SK-N-SH (cell line): ENCODE measurements at regions not wholly inside any gene's neighbourhood (a gene's known extent, or its start where the extent isn't known, plus 50 kb on each side); places are given as distances from the start of the nearest gene placed in this dataset.

Source experiments
- CTCF ChIA-PET: fragments of 300-600, 350-600 bp; formaldehyde crosslinking; extraction: SDS; loops from one replicate; lab custom pipeline; 2021; lab: Yijun Ruan, JAX
- POLR2A ChIA-PET: fragments of 350-600 bp; sonication (Branson Sonifier 250); formaldehyde crosslinking; extraction: SDS; loops from one replicate; lab custom pipeline; 2020; ENCODE audit warnings: antibody characterized with exemption, inconsistent platforms; lab: Yijun Ruan, JAX
- DNase-seq: peaks from one replicate; pipeline ENCODE4 v3.0.0; 2012
- H2AFZ ChIP-seq: fragments of 200-600 bp; sonication (generic); 2 replicates; pipeline ENCODE4 v1.8.1; 2016; ENCODE audit warnings: antibody characterized with exemption, mild to moderate bottlenecking, low read depth
- H3F3A ChIP-seq: fragments of 200-600 bp; sonication (generic); replicated peaks from 2 replicates; pipeline ENCODE3; 2016; ENCODE audit warnings: antibody characterized with exemption, mild to moderate bottlenecking; ENCODE audit not compliant: insufficient read depth
- H3K27ac ChIP-seq, 2 experiments: fragments of 200-500 bp in 1 of 2; fragments of 200-600 bp in 1 of 2; sonication (Bioruptor generic) in 1 of 2; sonication (generic), shearing (Covaris generic) in 1 of 2; 2 replicates each; pipeline versions ENCODE4 v1.5.1 to v1.6.1; 2014 to 2016; ENCODE audit warnings: low read depth in 2 of 2, inconsistent platforms in 1 of 2, low read length in 1 of 2, mild to moderate bottlenecking in 1 of 2, mixed read lengths in 1 of 2
- H3K27me3 ChIP-seq: fragments of 200-600 bp; sonication (generic), shearing (Covaris generic); 2 replicates; pipeline ENCODE4 v1.6.1; 2016; ENCODE audit warnings: mixed run types; ENCODE audit not compliant: insufficient read depth
- H3K36me3 ChIP-seq, 2 experiments: fragments of 200-500 bp in 1 of 2; fragments of 200-600 bp in 1 of 2; sonication (Bioruptor generic) in 1 of 2; sonication (generic) in 1 of 2; replicated peaks in 1 of 2; 2 replicates each; pipeline versions ENCODE3 to v1.5.1; 2014 to 2016; ENCODE audit warnings: low read length in 1 of 2, mild to moderate bottlenecking in 1 of 2; ENCODE audit not compliant: insufficient read depth in 2 of 2, control insufficient read depth in 1 of 2
- H3K4me1 ChIP-seq, 2 experiments: fragments of 200-500 bp in 1 of 2; fragments of 200-600 bp in 1 of 2; sonication (Bioruptor generic) in 1 of 2; sonication (generic), shearing (Covaris generic) in 1 of 2; 2 replicates each; pipeline versions ENCODE4 v1.5.1 to v1.6.1; 2014 to 2016; ENCODE audit warnings: low read depth in 1 of 2, low read length in 1 of 2, mixed run types in 1 of 2; ENCODE audit not compliant: insufficient read depth in 2 of 2, control insufficient read depth in 1 of 2
- H3K4me2 ChIP-seq: fragments of 200-600 bp; sonication (generic), shearing (Covaris generic); 2 replicates; pipeline ENCODE4 v1.6.1; 2017; ENCODE audit warnings: mixed run types
- H3K4me3 ChIP-seq, 2 experiments: fragments of 200-500 bp in 1 of 2; fragments of 200-600 bp in 1 of 2; sonication (Bioruptor generic) in 1 of 2; sonication (generic), shearing (Covaris generic) in 1 of 2; 2 replicates each; pipeline versions ENCODE4 v1.5.1 to v1.8.1; 2014 to 2016; ENCODE audit warnings: low read depth in 2 of 2, inconsistent platforms in 1 of 2, low read length in 1 of 2, mild to moderate bottlenecking in 1 of 2, mixed read lengths in 1 of 2, moderate library complexity in 1 of 2
- H3K79me2 ChIP-seq: fragments of 200-600 bp; sonication (generic); 2 replicates; pipeline ENCODE4 v1.8.1; 2017; ENCODE audit warnings: mild to moderate bottlenecking; ENCODE audit not compliant: insufficient read depth
- H3K9ac ChIP-seq: fragments of 200-600 bp; sonication (generic); 2 replicates; pipeline ENCODE4 v1.6.1; 2017; ENCODE audit warnings: mixed run types
- H3K9me2 ChIP-seq: fragments of 200-600 bp; sonication (generic); 2 replicates; pipeline ENCODE4 v1.6.1; 2017; ENCODE audit warnings: mixed run types
- H3K9me3 ChIP-seq: fragments of 200-600 bp; sonication (generic); 2 replicates; pipeline ENCODE4 v1.6.1; 2017; ENCODE audit warnings: mixed run types, mild to moderate bottlenecking, moderate library complexity
- H4K20me1 ChIP-seq: fragments of 200-600 bp; sonication (generic); 2 replicates; pipeline ENCODE4 v1.6.1; 2017; ENCODE audit warnings: mild to moderate bottlenecking, mixed run types; ENCODE audit not compliant: insufficient read depth
- IRF3 ChIP-seq: fragments of 150-350 bp; IDR thresholded peaks from 2 replicates; pipeline ENCODE4 v1.6.1; 2016; ENCODE audit warnings: mild to moderate bottlenecking, low read depth, low read length
- MEF2A ChIP-seq: IDR thresholded peaks from 2 replicates; pipeline ENCODE4 v1.4.0; 2012; ENCODE audit warnings: low read depth, borderline replicate concordance
- PBX3 ChIP-seq: IDR thresholded peaks from 2 replicates; pipeline ENCODE4; 2012
- RAD21 ChIP-seq: IDR thresholded peaks from 2 replicates; pipeline ENCODE4 v1.6.1; 2012; ENCODE audit warnings: mild to moderate bottlenecking, low read length
- TAF1 ChIP-seq: IDR thresholded peaks from 2 replicates; pipeline ENCODE4 v1.6.1; 2012; ENCODE audit warnings: low read depth, mild to moderate bottlenecking, low read length, moderate library complexity, borderline replicate concordance
- WGBS: methylation state at CpG from one replicate; pipeline ENCODE4 v1.1.6; 2017; ENCODE audit warnings: low lambda C conversion rate; 5-methylcytosine and 5-hydroxymethylcytosine counted together
- TF ChIP-seq, protein P1 (sequence below): IDR thresholded peaks from 2 replicates; pipeline ENCODE4 v1.6.1; 2012; ENCODE audit warnings: mild to moderate bottlenecking, low read depth, low read length, moderate library complexity
- TF ChIP-seq, protein P2 (sequence below): IDR thresholded peaks from 2 replicates; pipeline ENCODE4 v1.4.0; 2012; ENCODE audit warnings: low read depth

DNA sequence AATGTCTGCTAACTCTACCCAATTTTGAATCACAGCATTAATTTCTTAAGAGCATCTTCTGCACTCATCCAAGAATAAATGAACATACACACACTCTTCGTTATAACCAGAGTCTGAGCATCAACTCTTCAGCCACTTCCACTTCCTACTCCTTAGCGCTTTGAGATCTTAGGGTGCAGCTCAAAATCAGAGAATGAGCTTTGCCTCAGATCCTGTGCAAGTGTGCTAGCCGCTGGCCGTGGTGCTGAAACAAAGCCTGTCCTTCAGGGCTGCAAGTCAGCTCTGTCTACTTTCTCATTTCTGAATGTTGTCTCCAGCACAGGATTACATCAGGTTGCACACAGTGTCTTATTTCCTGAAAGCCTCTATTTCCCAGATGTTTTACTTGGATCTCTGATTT is 165.4 kb downstream of the AIPL1 start:
- ChIA-PET POLR2A (no interaction called here), CTCF (no interaction called here)
- WGBS = 12% methylated on average over 4 of the region's 4 CpGs
- TF ChIP-seq, protein P1, sequence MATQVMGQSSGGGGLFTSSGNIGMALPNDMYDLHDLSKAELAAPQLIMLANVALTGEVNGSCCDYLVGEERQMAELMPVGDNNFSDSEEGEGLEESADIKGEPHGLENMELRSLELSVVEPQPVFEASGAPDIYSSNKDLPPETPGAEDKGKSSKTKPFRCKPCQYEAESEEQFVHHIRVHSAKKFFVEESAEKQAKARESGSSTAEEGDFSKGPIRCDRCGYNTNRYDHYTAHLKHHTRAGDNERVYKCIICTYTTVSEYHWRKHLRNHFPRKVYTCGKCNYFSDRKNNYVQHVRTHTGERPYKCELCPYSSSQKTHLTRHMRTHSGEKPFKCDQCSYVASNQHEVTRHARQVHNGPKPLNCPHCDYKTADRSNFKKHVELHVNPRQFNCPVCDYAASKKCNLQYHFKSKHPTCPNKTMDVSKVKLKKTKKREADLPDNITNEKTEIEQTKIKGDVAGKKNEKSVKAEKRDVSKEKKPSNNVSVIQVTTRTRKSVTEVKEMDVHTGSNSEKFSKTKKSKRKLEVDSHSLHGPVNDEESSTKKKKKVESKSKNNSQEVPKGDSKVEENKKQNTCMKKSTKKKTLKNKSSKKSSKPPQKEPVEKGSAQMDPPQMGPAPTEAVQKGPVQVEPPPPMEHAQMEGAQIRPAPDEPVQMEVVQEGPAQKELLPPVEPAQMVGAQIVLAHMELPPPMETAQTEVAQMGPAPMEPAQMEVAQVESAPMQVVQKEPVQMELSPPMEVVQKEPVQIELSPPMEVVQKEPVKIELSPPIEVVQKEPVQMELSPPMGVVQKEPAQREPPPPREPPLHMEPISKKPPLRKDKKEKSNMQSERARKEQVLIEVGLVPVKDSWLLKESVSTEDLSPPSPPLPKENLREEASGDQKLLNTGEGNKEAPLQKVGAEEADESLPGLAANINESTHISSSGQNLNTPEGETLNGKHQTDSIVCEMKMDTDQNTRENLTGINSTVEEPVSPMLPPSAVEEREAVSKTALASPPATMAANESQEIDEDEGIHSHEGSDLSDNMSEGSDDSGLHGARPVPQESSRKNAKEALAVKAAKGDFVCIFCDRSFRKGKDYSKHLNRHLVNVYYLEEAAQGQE = peak; percentile 98
- TF ChIP-seq IRF3 = no peak
- no peak for TF ChIP-seq TAF1
- TF ChIP-seq, protein P2, sequence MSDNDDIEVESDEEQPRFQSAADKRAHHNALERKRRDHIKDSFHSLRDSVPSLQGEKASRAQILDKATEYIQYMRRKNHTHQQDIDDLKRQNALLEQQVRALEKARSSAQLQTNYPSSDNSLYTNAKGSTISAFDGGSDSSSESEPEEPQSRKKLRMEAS = no peak
- TF ChIP-seq PBX3 = no peak
- H3K4me2 ChIP-seq = no peak overlapping the region
- no peak overlapping the region for H3K9ac ChIP-seq
- no peaks in the 10 kb centered on the region for H3K9me2 ChIP-seq
- DNase-seq = no peak
- no peaks in the 10 kb centered on the region for H3K27me3 ChIP-seq
- no peaks in the 10 kb centered on the region for H3K36me3 ChIP-seq
- H3K79me2 ChIP-seq = no peaks in the 10 kb centered on the region
- H4K20me1 ChIP-seq = no peaks in the 10 kb centered on the region
- H3K4me1 ChIP-seq = no peaks in the 10 kb centered on the region
- H2AFZ ChIP-seq = no peak overlapping the region
- no peak overlapping the region for H3K27ac ChIP-seq
- H3K4me3 ChIP-seq = no peak overlapping the region
- no peaks in the 10 kb centered on the region for H3F3A ChIP-seq
- H3K9me3 ChIP-seq = no peaks in the 10 kb centered on the region

- WGBS = 4% methylated on average over 6 of the region's 6 CpGs
- CTCF ChIA-PET = no interaction called here
Measured at GRCh38 chr17:6261466-6261865, 173.5 kb downstream of the AIPL1 start.

More at GRCh38 chr17:6261466-6261865, 173.5 kb downstream of the AIPL1 start:
- DNase-seq = no peak
- H4K20me1 ChIP-seq = no peaks in the 10 kb centered on the region
- H3K36me3 ChIP-seq = no peaks in the 10 kb centered on the region
- H3K9me3 ChIP-seq = no peaks in the 10 kb centered on the region
- H3F3A ChIP-seq = no peaks in the 10 kb centered on the region
- TF ChIP-seq MEF2A (no peak), RAD21 (no peak)
- H3K4me3 ChIP-seq = no peak overlapping the region
- no peak overlapping the region for H3K9ac ChIP-seq
- H3K9me2 ChIP-seq = no peaks in the 10 kb centered on the region
- H3K27me3 ChIP-seq = peaks cover 12% of the 10 kb centered on the region; the same call in 1 of the 2 replicates
- H3K27ac ChIP-seq = no peak overlapping the region
- POLR2A ChIA-PET = no interaction called here
- no peaks in the 10 kb centered on the region for H3K79me2 ChIP-seq
- H3K4me2 ChIP-seq = no peak overlapping the region
- H2AFZ ChIP-seq = no peak overlapping the region
- no peaks in the 10 kb centered on the region for H3K4me1 ChIP-seq
